ENCODE measurements at regions not wholly inside any gene's neighbourhood (a gene's known extent, or its start where the extent isn't known, plus 50 kb on each side); places are given as distances from the start of the nearest gene placed in this dataset.

DNA sequence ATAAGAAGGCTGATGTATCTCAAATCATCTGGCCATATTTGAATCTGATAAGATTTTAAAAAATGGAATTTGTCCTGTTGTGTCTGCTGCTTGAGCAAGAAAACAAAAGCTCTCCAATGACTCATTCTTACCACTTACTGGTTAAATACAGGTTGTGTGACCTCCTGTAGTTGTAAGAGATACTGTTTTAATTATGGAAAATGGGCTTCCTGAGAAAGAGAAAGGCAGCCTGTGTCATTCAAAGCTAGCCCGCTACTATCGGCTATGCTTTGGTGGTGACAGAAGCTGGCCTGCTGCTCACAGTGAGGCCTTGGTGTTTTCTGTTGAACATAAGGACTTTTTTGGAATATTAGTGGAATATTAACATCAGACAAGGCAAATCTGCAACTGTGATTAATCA is 1722.1 kb upstream of the PCDH10 start:
- TF ChIP-seq FOS (IDR thresholded peaks at IDR 0.05; ENCODE audit: low read depth, low read length), result no peak
- TF ChIP-seq CTCF (conservative IDR thresholded peaks at IDR 0.05; ENCODE audit: low read depth, low read length), result no peak
- no peak for TF ChIP-seq POLR2A (IDR thresholded peaks at IDR 0.05; ENCODE audit: low read depth, low read length)
- TF ChIP-seq MAZ (IDR thresholded peaks at IDR 0.05; ENCODE audit: borderline replicate concordance, low read depth, low read length), result no peak

All from IMR-90 (cell line).